ENCODE measurements at regions not wholly inside any gene's neighbourhood (a gene's known extent, or its start where the extent isn't known, plus 50 kb on each side); places are given as distances from the start of the nearest gene placed in this dataset.

- DNase-seq (ENCODE audit: low spot score in 2 of 2) (no peak), ATAC-seq (no peak)
- H3K9me3 Mint-ChIP-seq, result peaks cover 16 to 19% of the 10 kb centered on the region in 2 donors
- no peak overlapping the region for H3K27ac Mint-ChIP-seq
- no peaks in the 10 kb centered on the region for H3K36me3 Mint-ChIP-seq
These were observed 654.8 kb upstream of the TBX3 start for GRCh38 chr12:115338566-115339294.

GRCh38 chr12:115337693-115338543, 653.9 kb upstream of the TBX3 start:
- ATAC-seq (no peak), DNase-seq (ENCODE audit: low spot score in 2 of 2) (no peak)
- Mint-ChIP-seq H3K9me3 (peaks cover 11 to 15% of the 10 kb centered on the region in 2 donors), H3K36me3 (no peaks in the 10 kb centered on the region), H3K27ac (no peak overlapping the region)

- DNase-seq (ENCODE audit: low spot score in 2 of 2) (no peak), ATAC-seq (no peak)
- no peak overlapping the region for H3K27ac Mint-ChIP-seq
- no peaks in the 10 kb centered on the region for H3K36me3 Mint-ChIP-seq
- H3K9me3 Mint-ChIP-seq, result peaks cover 7 to 11% of the 10 kb centered on the region in 2 donors
These were observed 652.5 kb upstream of the TBX3 start for GRCh38 chr12:115336506-115336905.

GRCh38 chr12:115335594-115335993, 651.6 kb upstream of the TBX3 start:
- H3K27ac Mint-ChIP-seq, result no peak overlapping the region
- H3K36me3 Mint-ChIP-seq, result no peaks in the 10 kb centered on the region
- DNase-seq (ENCODE audit: low spot score in 2 of 2), result no peak
- no peak for ATAC-seq
- peaks cover 3 to 11% of the 10 kb centered on the region in 2 donors for H3K9me3 Mint-ChIP-seq

- ATAC-seq, result no peak
- H3K9me3 Mint-ChIP-seq, result peaks cover 3 to 11% of the 10 kb centered on the region in 2 donors
- H3K27ac Mint-ChIP-seq, result no peak overlapping the region
- DNase-seq (ENCODE audit: low spot score in 2 of 2), result no peak
- no peaks in the 10 kb centered on the region for H3K36me3 Mint-ChIP-seq
These were observed 651.1 kb upstream of the TBX3 start for GRCh38 chr12:115335048-115335447.

- Mint-ChIP-seq H3K27ac (no peak overlapping the region), H3K36me3 (no peaks in the 10 kb centered on the region), H3K9me3 (peaks cover 0 to 11% of the 10 kb centered on the region in 2 donors)
- DNase-seq (ENCODE audit: low spot score in 2 of 2), result no peak
- no peak for ATAC-seq
These were observed 649.0 kb upstream of the TBX3 start for GRCh38 chr12:115332945-115333344.

GRCh38 chr12:115325858-115326257, 641.9 kb upstream of the TBX3 start:
- ATAC-seq (no peak), DNase-seq (ENCODE audit: low spot score in 2 of 2) (no peak)
- peaks cover 13 to 37% of the 10 kb centered on the region in 2 donors for H3K9me3 Mint-ChIP-seq
- H3K27ac Mint-ChIP-seq, result no peak overlapping the region
- peaks cover 5 to 6% of the 10 kb centered on the region in 2 donors for H3K36me3 Mint-ChIP-seq

GRCh38 chr12:115324949-115325593, 641.1 kb upstream of the TBX3 start:
- Mint-ChIP-seq H3K9me3 (peaks cover 13 to 40% of the 10 kb centered on the region in 2 donors), H3K36me3 (peaks cover 5 to 6% of the 10 kb centered on the region in 2 donors), H3K27ac (no peak overlapping the region)
- ATAC-seq, result no peak
- no peak for DNase-seq (ENCODE audit: low spot score in 2 of 2)

- DNase-seq (ENCODE audit: low spot score in 2 of 2), result no peak
These were observed 639.4 kb upstream of the TBX3 start for GRCh38 chr12:115323223-115323905.

GRCh38 chr12:115322275-115322674, 638.3 kb upstream of the TBX3 start:
- peaks cover 5 to 6% of the 10 kb centered on the region in 2 donors for H3K36me3 Mint-ChIP-seq

More at GRCh38 chr12:115323223-115323905, 639.4 kb upstream of the TBX3 start:
- Mint-ChIP-seq H3K36me3 (peaks cover 5 to 6% of the 10 kb centered on the region in 2 donors), H3K9me3 (peaks cover 13 to 40% of the 10 kb centered on the region in 2 donors), H3K27ac (no peak overlapping the region)
- ATAC-seq, result no peak

GRCh38 chr12:115320967-115321366, 637.0 kb upstream of the TBX3 start:
- peaks cover 5 to 6% of the 10 kb centered on the region in 2 donors for H3K36me3 Mint-ChIP-seq
- H3K27ac Mint-ChIP-seq, result no peak overlapping the region

More at GRCh38 chr12:115322275-115322674, 638.3 kb upstream of the TBX3 start:
- DNase-seq (ENCODE audit: low spot score in 2 of 2), result no peak
- no peak overlapping the region for H3K27ac Mint-ChIP-seq
- peaks cover 13 to 39% of the 10 kb centered on the region in 2 donors for H3K9me3 Mint-ChIP-seq
- no peak for ATAC-seq

GRCh38 chr12:115320451-115320850, 636.5 kb upstream of the TBX3 start:
- no peak overlapping the region for H3K27ac Mint-ChIP-seq
- peaks cover 5 to 6% of the 10 kb centered on the region in 2 donors for H3K36me3 Mint-ChIP-seq
- peaks cover 20 to 44% of the 10 kb centered on the region in 2 donors for H3K9me3 Mint-ChIP-seq
- ATAC-seq (no peak), DNase-seq (ENCODE audit: low spot score in 2 of 2) (no peak)

More at GRCh38 chr12:115320967-115321366, 637.0 kb upstream of the TBX3 start:
- ATAC-seq (no peak), DNase-seq (ENCODE audit: low spot score in 2 of 2) (no peak)
- peaks cover 20 to 44% of the 10 kb centered on the region in 2 donors for H3K9me3 Mint-ChIP-seq

- Mint-ChIP-seq H3K9me3 (peaks cover 20 to 37% of the 10 kb centered on the region in 2 donors), H3K27ac (no peak overlapping the region), H3K36me3 (peaks cover 5 to 6% of the 10 kb centered on the region in 2 donors)
- no peak for DNase-seq (ENCODE audit: low spot score in 2 of 2)
- no peak for ATAC-seq
These were observed 635.6 kb upstream of the TBX3 start for GRCh38 chr12:115319446-115320040.

- ATAC-seq (no peak), DNase-seq (ENCODE audit: low spot score in 2 of 2) (no peak)
- H3K36me3 Mint-ChIP-seq, result no peaks in the 10 kb centered on the region
- H3K9me3 Mint-ChIP-seq, result peaks cover 14% of the 10 kb centered on the region in 2 donors
- H3K27ac Mint-ChIP-seq, result no peak overlapping the region
These were observed 630.0 kb upstream of the TBX3 start for GRCh38 chr12:115313929-115314328.

GRCh38 chr12:115312901-115313300, 628.9 kb upstream of the TBX3 start:
- H3K9me3 Mint-ChIP-seq, result peaks cover 14% of the 10 kb centered on the region in 2 donors
- no peak for DNase-seq (ENCODE audit: low spot score in 2 of 2)
- no peaks in the 10 kb centered on the region for H3K36me3 Mint-ChIP-seq
- no peak overlapping the region for H3K27ac Mint-ChIP-seq
- ATAC-seq, result no peak

GRCh38 chr12:115311875-115312274, 627.9 kb upstream of the TBX3 start:
- no peaks in the 10 kb centered on the region for H3K36me3 Mint-ChIP-seq

More at GRCh38 chr12:115311875-115312274, 627.9 kb upstream of the TBX3 start:
- H3K27ac Mint-ChIP-seq, result no peak overlapping the region
- DNase-seq (ENCODE audit: low spot score in 2 of 2), result no peak
- peaks cover 11 to 14% of the 10 kb centered on the region in 2 donors for H3K9me3 Mint-ChIP-seq
- no peak for ATAC-seq

All from activated naive CD4-positive, alpha-beta T cell treated with anti-CD3 and anti-CD28 coated beads, Interleukin-2, amount 50 U/mL, for 72 hours (primary cell).